CD4-positive, alpha-beta T cell treated with Interleukin-15 for 4 hours (primary cell): ENCODE measurements at regions not wholly inside any gene's neighbourhood (a gene's known extent, or its start where the extent isn't known, plus 50 kb on each side); places are given as distances from the start of the nearest gene placed in this dataset.
"Not testable (repeated sequence)": the region's sequence is repeated elsewhere in the genome, so short reads cannot be mapped to it uniquely, and the experiment has no call there.

ENCODE experiments used
- DNase-seq: peaks from one replicate; pipeline ENCODE4 v3.0.0-alpha.2; 2020; ENCODE audit warnings: low spot score

DNA sequence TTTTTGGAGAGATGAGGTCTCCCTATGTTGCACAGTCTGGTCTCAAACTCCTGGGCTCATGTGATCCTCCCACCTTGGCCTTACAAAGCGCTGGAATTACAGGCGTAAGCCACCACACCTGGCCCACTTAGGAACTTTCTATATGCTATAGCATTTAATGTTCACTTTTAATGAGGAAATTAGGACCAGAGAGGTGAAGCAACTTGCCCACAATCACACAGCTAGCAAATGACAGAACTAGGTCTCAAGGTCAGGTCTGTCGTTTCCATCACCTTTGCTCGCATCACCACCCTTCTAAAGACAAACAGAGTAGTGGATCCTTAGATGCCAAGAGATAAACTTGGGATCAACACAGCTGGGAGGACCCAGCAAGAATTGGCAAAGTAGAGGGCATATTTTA, 381.7 kb downstream of the CD83 start:
- DNase-seq = no peak

DNA sequence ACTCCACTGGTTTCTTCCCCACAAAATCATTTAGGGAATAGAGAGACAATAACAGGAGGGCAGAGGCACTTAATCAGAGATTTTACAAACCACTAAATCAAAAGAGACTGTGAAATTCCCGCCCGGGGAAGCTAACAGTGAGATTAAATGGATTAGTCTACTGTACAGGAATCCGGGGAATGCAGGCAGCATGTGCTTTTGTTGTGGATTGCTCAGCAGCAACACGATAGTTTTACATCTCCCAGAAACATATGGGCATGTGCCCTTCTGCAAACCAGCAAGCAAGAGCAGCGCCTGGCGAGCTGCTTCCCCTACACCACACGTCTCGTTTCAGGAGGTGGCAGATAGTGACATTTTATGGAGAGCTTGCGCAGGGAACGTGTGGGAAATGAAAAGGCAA, 382.3 kb downstream of the CD83 start:
- DNase-seq = no peak

DNA sequence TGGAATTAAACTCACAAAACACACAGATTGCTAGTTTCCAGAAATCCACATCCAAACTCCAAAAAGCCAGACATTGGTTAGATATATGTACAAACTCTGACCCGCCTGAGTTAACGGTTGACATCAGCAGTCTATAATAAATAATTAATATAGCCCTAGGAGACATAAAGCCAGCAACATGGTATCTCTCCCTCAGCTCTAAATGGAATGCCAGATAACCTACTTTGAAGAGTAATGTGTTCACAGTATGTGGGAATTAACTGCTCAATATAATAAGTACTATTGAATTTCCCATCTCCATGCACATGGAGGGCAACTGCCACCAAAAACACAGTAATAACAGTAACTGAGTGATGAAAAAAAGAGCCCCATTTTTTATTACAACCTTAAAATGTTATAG, 383.2 kb downstream of the CD83 start:
- no peak for DNase-seq

DNA sequence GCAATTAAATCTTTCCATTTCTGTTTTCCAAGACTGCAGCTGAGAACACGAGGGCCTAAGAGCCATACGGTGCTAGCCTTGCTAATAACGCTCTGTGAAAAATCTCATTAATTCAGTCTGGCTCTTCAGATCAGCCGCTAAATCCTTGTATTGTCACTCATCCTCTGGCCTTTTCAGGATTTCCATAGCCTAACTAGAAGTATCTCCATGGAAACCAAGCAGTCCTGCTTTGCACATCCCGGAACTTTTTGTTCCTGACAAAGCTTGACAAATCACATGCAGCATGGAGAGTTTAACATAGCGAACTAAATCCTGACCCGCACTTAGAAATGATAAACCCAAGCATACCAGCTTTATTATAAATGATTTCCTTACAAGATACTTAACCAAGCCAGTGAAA, 383.7 kb downstream of the CD83 start:
- DNase-seq = no peak

DNA sequence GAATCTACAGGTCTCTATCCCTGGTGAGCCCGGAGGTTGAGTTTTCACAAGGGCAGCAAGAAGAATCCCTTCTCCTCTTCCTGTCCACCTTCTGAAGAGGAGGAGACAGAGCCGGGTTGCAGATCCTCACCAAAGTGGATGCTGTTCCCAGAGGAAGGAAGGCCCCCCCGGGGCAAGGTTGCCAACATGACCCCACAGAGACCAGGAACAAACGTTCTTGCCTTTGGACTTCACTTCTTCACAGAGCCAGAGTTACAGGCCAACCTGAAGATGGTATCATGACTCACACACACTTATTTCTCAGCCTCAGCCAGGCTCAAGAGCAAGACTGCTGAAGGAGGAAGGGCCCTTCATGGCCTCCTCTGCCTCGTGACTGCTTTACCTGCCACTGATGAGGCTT, 384.3 kb downstream of the CD83 start:
- no peak for DNase-seq

DNA sequence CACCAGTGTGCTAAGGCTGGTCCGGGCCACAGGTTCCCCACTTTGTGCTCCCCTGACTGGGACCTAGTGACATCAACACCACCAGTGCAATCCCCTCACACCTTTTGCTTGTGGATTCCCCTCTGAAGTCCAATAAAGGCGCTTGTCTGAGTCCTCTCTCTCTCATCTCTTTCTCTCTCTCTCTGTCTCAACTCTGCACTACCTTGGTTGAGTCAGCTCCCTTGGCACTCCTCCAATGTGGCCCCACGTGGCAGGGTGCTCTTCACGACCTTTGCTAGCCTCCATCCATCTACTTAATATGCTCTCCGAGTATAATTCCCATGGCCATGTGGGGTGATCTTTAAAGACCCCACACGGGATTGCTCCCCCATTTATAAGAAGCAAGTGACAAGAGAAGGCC, 385.0 kb downstream of the CD83 start:
- no peak for DNase-seq

DNA sequence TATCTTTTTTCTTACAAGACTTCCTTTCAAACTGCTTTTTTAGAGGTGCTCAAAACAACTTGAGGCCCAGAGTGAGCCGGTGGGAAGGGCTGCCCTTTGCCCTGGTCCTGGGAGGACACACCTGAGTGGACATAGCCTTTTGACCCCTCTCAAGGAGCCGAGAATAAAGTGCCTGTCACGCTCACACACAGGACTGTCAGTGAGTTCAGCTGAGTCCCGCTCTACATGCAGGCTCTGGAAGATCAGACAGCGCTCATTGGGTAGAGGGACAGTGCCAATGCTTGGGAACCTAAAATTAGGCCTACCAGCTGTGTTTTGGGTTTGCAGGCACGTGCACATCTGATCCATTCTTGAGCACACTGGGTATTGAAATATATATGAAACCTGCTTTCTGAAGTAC, 387.8 kb downstream of the CD83 start:
- DNase-seq = no peak

DNA sequence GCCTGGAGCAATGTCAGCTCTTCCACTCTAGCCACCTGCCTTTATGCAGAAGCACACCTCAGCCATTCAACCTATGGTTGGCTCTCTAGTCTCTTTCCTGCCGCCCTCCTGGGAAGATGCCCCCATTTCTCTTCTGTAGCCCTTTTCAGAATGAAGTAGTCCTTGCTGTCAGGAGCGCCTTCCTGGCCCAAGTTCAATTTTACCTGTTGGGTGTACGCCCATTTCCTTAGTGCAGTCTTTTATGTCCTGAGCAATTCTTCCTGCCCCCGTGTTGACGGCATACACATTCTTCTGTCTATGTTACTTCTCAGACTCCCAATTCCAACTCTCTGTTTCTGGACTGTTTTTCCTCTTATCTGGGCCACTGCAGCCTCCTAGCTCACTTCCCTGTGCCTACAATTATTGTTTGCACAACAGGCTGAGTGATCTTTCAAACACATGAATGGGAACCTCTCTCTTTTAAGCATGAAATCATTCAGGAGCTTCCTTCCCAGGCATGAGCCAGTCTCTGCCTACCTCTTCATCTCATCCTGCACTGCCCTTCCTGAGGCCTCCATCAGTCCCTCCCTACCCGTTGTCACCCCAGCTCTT, 389.2 kb downstream of the CD83 start:
- DNase-seq = no peak

DNA sequence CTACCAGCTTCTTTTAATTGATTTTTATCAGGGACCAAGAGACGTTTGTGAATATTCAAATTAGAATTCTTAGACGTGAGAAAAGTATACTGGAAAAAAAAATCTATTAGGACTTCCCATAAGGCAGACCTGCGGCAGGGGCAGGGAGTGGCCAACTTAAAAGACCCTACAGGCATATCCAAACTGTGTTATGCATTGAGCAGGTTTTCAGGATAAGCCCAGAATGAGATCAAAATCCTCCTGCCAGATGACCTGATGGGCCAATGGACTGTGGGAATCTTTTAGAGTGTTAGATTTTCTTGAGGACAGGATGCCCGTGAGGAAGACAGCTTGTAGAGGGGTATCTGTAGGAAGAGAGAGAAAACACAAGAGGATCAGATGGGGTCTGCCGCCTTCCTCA, 391.5 kb downstream of the CD83 start:
- DNase-seq = no peak

DNA sequence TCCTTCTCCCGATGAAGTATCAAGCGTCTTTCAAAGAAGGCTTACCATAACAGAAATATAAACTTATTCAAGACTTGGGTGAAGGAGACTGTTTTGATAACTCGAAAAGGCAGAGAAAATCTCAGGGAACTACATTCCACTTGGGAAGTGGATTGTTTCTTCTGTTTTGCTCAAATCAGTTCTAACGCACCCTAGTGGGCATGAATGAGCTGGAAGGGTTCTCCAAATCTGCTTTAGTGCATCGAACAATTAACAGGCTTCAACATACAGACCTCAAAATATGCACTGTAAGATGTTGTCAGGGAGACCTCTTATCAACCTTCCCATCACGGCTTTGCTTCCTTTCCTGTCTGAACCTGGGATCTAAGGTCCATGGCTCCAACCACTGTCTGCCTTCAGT, 392.5 kb downstream of the CD83 start:
- DNase-seq = no peak

DNA sequence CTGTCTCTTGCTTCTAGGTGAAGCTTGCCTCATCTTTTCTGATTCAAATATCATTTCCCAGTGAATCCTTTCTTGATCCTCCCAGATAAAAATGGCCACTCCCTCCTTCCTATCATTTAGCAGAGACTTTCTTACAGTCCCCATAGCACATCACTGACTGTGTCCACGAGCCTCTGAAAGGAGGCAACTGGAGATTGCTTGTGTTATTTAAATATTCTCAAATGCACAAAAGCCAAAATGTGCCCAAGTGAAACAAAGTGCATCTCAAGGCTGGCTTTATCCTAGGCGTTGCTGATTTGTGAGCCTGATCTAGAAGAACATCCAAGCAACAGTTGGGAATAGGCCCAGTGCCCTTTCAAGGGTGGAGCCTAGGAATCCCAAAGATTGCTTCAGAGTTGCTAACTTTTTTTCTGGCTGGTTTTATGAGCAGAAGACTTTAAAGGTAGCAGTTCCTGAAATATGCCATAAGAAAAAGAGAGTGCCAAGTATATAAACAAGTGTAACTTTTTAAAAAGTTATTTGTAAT, 393.6 kb downstream of the CD83 start:
- DNase-seq = no peak

DNA sequence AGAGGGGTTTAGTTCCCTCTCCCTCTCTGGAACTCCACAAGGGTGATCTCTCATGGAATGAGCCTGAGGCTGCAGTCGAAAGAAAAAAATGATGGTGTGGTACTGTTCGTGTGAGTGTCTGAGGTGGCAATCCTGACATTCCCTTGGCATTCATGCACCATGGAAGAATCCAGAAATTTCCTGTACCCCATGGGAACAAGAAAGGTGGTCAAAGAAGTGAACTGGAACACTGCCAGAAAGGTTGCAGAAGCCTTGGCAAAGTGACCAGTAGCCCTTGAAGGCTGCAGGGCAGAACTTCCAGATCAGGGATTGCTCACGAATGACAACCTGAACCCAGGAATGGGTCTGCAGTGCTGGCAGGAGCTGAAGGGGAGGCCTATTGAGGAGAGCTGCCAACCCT, 394.7 kb downstream of the CD83 start:
- DNase-seq = no peak

DNA sequence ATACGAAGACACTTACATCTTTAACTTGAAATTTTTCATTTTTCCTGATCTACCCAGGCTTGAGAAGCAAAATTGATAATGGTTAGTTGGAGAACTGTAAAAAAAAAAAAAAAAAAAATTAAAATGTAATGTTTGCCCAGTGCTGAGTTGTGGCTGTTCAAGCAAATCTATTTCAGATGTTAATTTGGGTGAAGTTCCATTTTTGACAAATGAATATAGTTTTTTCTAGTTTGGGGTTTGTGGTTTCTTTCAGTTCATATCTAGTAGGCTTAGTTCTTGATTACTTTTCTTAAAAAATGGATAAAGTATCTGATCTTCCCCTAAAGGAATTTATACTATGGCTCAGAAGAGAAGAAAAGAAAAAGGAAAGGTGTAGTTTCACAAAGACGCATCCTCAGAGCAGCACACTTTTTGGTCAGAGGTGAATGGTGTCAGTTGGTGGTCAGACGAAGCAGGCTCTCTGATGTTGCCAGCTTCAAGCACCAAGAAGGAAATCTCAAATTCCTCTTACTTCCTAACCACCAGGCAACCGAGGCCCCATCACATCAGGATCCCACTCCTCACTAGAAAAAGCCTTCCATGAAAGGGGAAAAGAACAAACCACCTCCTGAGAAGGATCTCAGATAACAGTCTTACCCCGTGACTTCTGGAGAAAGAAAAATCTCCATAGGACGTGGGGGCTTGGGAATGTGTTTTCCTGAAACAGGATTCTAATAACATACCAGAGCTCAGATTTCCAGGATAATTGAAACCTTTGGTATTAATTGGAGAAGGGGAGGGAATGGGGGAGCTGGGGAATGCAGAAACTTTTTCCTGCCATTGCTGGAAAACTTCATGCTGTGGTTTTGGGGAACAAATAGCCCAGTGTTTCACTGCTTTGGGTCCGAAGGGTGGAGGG, 396.2 kb downstream of the CD83 start:
- no peak for DNase-seq

DNA sequence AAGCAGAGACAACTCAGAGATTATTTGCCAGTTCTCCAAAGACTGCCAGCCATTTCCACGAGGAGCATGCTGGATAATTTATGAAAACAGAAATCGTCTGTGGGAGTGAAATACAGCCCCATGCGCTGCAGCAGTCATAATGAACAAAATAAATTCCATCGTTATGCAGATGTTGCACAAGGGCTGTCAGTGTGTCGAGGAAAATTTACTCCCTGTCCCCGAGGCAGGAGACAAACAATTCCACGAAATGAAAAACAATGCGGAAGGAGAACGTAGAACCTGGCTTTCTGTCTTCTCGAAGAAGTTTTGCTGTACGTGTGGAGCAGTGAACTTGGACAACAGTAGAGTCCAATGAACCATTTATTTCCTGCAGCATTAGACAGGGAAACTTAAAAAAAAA, 399.4 kb downstream of the CD83 start:
- DNase-seq = no peak

DNA sequence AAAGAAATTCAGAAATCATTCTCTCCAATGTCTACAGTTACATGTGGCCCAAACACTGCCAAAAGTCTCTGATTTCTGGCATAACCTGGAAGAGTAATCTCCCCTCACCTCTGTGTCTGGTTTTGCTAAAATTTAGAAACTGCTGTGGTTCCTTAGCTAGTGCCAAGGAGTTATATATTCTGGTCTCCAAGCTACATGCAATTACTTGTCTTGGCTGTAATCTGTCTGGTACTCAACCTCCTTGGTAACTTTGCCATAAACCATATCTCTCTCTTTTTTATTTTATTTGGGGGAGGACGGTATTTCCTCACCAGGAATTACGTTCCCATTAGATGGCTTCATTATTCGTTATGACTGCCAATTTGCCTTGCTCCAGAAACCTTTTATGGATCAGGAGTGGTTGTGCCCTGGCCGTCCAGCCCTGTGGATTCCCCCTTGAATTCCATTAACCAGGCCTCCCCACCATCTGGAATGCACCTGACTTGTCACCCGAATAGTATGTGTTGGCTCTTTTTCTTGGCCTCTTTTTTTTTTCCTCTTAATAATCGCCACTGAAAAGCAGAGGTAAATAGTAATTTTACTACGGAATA, 400.0 kb downstream of the CD83 start:
- DNase-seq = no peak

DNA sequence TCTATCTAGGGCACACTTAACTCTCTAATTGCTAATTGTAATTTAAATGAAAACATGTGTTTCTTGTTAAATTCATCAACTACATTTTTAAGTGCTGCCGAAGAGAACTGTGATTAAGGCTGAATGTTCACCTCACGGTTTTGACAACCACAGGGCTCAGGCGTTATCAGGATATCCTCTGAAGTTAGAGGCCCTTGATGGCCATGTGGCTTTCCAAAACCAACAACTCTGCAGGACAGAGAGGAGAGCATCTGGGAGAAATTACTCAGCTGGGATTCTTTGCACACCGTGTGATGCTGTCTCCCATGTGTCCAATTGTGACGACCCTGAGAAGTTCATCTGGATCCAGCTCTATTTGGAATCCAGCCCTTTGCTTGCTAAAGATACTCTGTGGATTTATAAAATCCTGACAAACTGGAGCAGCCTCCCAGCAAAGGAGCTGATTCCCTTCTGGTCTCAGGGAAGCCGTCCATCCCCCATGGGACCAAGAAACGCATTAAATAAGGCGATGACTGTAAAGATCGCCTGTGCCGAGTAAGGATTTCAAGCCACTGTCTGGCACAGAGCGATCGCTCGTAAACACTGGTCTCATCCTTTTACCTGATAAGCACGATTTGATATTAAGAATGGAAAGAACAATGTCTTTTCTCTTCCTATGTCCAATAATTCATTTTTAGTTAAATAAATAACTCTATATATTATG, 401.1 kb downstream of the CD83 start:
- no peak for DNase-seq

DNA sequence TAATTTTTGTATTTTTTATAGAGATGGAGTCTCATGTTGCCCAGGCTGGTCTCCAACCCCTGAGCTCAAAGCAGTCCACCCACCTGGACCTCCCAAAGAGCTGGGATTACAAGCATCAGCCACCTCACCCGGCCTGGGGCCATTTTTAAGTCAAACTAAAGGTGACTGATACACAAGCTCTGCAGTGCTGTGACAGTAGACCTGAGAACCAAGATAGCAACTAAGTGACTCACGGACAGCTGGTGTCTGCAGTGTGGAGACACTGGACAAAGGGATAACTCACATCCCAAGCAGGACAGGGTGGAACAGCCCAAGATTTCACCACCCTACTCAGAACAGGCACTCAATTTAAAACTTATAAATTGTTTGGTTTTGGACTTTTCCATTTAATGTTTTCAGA, 402.5 kb downstream of the CD83 start:
- DNase-seq = no peak

DNA sequence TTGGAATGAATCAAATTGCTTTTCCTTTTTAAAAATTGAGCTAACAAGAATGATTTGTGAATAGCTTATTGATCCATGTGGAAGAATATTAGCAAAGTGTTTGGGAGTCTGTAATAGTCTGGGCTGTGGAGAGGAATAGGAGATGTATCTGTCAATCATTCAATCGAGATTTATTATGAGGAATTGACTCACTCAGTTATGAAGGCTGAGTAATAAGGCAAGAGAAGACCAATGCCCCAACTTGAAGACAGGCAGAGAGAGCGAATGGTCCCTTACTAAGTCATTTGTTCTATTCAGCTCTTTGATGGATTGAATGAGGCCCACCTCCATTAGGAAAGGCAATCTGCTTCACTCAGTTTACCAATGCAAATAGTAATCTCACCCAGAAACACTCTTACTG, 403.0 kb downstream of the CD83 start:
- DNase-seq = no peak

DNA sequence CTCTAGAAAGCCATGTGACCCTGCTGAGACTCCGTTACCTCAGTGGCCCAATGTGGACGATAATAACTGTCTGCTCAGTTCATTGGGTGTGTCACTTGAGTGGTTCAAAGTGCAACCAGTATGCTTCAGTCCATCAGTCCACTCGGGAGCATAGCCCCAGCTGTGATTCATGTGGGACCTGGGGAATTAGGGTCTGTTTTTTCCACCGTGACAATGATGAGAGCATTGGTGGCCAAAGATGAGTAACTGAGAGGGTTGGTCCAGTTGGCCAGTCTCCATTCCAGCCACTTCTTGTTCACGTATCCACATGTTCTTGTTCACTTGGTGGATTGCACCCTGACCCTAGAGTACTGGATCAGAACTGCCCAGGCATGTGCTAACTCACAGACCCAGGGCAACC, 403.6 kb downstream of the CD83 start:
- DNase-seq = no peak

DNA sequence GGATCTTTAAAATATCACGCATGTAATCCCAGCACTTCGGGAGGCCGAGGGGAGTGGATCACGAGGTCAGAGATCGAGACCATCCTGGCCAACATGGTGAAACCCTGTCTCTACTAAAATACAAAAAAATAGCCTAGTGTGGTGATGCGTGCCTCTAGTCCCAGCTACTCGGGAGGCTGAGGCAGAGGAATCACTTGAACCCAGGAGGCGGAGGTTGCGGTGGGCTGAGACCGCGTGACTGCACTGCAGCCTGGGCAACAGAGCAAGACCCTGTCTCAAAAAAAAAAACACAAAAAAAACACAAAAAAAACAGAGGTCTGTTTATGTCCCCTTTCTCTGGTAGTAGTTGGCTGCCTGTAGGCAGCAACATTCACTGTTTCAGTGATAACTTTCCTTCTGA, 404.3 kb downstream of the CD83 start:
- not testable (repeated sequence) for DNase-seq

DNA sequence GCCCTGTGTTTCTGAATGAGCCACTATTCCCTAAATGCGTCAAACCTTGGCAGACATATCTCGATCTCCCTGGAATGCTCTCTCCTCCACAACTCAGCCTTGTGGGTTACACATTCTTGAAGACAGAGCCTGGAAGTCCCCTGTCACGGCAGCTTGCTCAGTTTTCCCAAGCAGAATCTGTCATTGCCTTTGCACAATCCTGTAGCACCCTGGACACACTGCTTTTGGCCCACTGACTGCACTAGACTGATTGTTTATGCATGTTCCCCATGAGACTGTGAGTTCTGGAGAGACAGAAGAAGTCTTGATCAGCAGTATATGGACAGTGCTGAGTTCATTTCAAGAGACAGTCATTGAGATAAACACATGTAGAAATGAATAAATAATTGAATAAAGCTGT, 406.7 kb downstream of the CD83 start:
- DNase-seq = no peak

DNA sequence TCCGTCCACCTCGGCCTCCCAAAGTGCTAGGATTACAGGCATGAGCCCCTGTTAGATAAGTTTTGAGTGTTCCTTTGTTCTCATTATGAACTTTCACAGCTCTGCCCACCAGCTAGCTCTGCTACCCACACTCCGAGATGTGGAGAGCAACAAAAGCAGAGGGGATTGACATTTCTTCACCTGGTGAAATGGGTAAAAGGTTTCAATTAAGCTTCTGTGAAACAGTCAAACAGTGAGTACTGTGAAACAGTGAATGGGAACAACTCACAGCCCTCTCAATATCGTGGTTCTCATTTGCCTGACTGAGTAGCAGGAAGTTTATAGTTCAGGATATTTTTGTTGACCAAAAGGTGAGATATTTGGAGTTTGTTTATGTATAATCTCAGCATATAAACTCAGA, 412.8 kb downstream of the CD83 start:
- no peak for DNase-seq

DNA sequence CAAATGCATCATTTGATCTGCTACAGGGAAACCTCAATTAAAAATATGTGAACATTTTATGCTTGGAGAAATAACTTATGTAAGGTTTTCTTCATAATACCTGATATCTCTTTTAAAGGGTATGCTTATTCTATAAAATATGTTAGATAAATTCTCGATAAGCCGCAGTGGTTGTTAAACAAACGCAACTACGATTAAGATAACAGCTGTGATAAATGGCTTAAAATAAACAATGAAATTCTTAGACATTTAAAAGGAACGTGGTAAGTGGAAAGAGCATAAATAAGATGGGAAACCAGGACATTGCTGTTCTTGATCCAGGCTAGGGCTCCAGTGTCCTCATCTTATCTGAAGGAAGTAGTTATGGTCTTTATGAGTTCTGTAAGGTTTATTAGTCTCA, 415.9 kb downstream of the CD83 start:
- no peak for DNase-seq
